Adrenal gland (tissue), 5 donors: ENCODE measurements at regions not wholly inside any gene's neighbourhood (a gene's known extent, or its start where the extent isn't known, plus 50 kb on each side); places are given as distances from the start of the nearest gene placed in this dataset.

Experiments used
- POLR2A ChIP-seq, 2 donors: fragments of 450-650 bp; IDR thresholded peaks; one replicate each; pipeline ENCODE4 v1.6.1; 2017; ENCODE audit warnings: antibody characterized with exemption in 2 of 2, mild to moderate bottlenecking in 2 of 2, moderate library complexity in 1 of 2
- TF ChIP-seq, protein P1 (sequence below), 6 experiments: fragments of 450-650 bp in 4 of 6; fragments of 200-600 bp in 2 of 6; sonication (generic) in 1 of 6; IDR thresholded peaks; 1 replicate in 5 of 6; 2 replicates in 1 of 6; pipeline versions ENCODE4 v1.5.1 to v1.8.0; 2016 to 2021; ENCODE audit warnings: antibody characterized with exemption in 6 of 6, mild to moderate bottlenecking in 2 of 6, moderate library complexity in 1 of 6
- donor health status: DM: no; HTN: no; CAD: no.

DNA sequence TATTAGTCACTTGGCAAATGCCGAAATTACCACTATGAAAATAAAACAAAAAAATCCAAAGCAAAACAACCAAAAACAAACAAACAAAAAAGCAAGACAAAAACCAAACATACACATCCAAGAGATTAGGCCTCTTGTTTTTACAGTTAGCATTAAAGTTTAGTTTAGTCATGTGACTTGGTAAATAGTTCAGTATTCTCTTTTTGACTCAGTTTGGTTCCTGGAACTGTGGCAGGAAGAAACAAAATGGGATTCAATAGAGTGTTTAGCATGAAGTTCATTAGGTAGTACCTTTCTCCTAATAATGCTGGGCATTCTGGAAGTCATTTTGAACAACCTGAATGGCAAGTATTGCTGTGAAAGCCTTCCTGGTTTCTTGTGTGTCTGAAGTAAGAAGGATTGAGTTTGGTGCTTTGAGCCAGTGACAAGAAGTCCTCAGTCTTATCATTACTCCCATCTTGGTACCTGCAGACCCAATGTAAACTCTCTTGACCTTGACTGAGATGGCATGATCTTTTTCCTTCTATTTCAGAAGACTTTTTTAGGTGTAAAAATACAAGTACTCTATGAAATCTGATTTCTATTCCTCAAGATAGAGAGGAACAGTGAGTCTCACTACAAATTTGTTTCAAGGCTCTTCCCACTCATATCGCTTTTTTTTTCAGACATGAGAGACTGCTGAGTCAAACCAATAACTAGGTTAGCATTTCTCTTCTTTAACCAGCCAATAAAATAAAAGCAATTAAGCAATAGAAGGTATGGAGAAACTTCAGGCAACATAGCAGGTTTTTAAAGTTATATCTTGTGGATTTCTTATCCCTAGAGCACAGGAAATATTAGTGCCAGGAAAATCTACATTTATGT is 223.6 kb upstream of the PREP start:
- TF ChIP-seq, protein P1, sequence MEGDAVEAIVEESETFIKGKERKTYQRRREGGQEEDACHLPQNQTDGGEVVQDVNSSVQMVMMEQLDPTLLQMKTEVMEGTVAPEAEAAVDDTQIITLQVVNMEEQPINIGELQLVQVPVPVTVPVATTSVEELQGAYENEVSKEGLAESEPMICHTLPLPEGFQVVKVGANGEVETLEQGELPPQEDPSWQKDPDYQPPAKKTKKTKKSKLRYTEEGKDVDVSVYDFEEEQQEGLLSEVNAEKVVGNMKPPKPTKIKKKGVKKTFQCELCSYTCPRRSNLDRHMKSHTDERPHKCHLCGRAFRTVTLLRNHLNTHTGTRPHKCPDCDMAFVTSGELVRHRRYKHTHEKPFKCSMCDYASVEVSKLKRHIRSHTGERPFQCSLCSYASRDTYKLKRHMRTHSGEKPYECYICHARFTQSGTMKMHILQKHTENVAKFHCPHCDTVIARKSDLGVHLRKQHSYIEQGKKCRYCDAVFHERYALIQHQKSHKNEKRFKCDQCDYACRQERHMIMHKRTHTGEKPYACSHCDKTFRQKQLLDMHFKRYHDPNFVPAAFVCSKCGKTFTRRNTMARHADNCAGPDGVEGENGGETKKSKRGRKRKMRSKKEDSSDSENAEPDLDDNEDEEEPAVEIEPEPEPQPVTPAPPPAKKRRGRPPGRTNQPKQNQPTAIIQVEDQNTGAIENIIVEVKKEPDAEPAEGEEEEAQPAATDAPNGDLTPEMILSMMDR (IDR thresholded peaks at IDR 0.05) = no peak
- no peak for TF ChIP-seq POLR2A (IDR thresholded peaks at IDR 0.05)
